HG03521 (cell line): ENCODE measurements at regions not wholly inside any gene's neighbourhood (a gene's known extent, or its start where the extent isn't known, plus 50 kb on each side); places are given as distances from the start of the nearest gene placed in this dataset.
"Not testable (repeated sequence)": the region's sequence is repeated elsewhere in the genome, so short reads cannot be mapped to it uniquely, and the experiment has no call there.

ENCODE experiments used
- ATAC-seq: cut with Tn5 transposase; IDR thresholded peaks from one replicate; pipeline ENCODE4 v1.9.1; 2021; ENCODE audit warnings: mild to moderate bottlenecking, moderate library complexity; ENCODE audit not compliant: unreplicated experiment

GRCh38 chr2:234203135-234203984, 152.9 kb downstream of the SPP2 start:
- no peak for ATAC-seq

- no peak for ATAC-seq
Measured at GRCh38 chr2:234202601-234203000, 152.1 kb downstream of the SPP2 start.

- no peak for ATAC-seq
Measured at GRCh38 chr2:234199996-234200395, 149.5 kb downstream of the SPP2 start.

- no peak for ATAC-seq
Measured at GRCh38 chr2:234198976-234199375, 148.5 kb downstream of the SPP2 start.

DNA sequence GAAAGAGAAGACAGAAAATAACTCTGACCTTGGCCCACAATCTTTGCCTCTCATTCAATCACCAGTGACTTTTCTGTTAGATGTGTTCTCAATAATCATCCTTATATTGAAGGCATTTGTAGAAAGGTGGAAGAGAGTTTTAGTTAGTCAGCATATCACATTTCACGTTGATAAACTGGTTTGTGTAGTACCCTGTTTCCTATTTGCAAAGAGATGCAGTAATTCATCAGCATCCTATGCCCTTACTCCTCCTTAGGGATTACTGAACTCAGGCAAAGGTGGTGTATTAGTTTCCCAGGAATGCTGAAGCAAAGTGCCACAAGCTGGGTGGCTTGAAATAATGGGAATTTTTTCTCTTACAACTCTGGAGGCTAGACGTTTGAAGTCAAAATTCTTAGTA, 145.0 kb downstream of the SPP2 start:
- no peak for ATAC-seq

- ATAC-seq, result no peak
Measured at GRCh38 chr2:234193977-234194563, 143.6 kb downstream of the SPP2 start.

DNA sequence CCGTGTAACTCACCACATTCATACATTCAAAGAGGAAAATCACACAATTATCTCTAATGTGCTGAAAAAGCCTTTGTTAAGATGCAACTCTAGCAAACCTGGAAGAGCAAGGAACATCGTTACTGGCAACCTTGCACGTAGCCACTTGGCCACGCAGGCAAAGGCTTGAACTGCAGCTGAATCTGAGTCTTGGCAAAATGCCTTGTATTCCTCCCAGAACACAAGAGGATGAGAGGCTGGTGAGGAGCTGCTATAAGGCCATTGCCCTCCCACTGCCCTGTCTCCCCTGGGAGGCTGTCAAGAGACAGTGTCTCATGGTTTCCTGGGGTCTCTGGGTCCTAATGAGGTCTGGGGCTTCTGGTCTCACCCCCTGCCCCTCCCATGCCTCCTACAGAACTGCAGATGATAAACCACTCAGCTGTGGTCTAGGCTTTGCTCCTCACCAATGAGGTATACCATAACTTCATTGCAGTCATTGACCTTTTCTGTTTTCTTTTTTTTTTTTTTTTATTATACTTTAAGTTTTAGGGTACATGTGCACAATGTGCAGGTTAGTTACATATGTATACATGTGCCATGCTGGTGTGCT, 141.4 kb downstream of the SPP2 start:
- no peak for ATAC-seq

DNA sequence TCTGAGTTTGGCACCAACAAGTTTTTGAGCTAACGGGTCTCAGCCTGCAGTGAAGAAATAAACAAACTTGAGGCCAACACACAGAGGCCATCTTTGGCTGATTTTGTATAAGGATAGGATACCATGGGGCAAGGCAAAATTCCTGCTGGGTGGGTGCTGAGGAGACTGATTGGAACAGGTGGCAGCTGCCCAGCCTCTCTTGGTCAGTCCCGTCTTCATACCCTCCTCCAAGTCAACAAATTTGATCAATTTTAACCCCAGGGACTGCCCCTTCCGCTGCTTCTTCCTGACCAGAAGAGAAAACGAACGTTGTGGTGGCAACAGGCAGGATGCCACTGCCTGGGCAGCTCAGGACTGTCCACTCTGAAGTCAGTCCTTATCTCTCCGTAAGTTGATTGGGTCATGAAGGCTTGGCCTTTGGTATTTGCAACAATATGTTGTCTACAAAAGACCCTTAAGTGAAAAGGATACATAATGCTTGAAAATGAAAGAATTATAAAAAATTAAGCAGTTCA, 139.3 kb downstream of the SPP2 start:
- ATAC-seq, result no peak

DNA sequence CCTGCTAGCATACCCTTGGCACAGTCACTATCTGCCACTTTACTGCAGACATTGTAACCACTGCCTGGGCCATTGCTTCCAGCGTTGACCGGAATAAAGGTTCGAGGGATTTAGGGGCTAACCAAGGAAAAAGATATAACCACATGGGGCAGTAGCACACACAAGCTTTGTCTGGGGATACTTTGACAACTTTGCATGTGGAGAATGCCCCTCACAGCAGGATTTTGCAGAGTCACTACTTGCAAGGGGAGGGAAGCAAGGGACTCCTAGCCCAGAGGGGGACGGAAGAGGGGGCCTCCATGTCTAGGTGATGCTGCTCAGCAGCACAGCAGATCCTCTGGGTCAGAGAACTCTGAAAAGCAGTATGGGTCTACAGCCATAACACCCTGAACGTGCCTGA, 138.7 kb downstream of the SPP2 start:
- ATAC-seq, result no peak

DNA sequence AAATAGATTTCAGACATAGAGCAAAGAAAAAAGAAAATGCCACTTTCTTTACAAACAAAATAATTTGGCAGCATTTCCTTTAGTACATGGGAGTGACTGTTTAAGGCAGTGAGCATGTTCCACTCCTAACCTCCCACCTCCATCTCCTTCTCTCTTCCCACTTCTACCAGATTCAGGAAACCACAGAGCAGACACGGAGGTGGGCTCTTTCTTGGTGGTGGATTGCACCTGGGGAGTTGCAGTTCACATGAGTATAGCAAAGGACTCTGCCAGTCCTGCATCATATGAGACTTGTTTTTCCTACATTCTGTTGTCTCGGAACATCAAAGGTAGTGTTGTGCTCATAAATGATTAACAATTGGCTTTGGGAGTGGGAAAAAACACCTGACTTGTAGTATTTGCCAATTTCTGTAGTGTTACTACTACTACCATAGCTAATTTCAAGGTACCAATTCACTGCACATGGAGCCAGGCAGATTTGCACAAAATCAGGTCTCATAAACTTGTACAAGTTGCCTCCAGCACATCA, 137.2 kb downstream of the SPP2 start:
- no peak for ATAC-seq

- no peak for ATAC-seq
Measured at GRCh38 chr2:234181121-234181520, 130.6 kb downstream of the SPP2 start.

DNA sequence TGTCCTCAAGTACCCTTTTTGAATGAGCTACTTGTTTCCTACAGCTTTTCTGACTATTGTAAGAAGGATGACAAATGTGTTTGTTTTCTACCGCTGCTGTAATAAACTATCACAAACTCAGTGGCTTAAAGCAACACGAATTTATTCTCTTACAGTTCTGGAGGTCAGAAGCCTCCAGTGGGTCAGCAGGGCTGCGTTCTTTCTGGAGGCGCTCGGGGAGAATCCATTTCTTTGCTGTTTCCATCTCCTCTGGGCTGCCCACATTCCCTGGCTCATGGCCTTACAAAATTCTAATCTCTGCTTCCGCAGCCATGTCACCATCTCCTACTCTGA, 128.5 kb downstream of the SPP2 start:
- no peak for ATAC-seq

DNA sequence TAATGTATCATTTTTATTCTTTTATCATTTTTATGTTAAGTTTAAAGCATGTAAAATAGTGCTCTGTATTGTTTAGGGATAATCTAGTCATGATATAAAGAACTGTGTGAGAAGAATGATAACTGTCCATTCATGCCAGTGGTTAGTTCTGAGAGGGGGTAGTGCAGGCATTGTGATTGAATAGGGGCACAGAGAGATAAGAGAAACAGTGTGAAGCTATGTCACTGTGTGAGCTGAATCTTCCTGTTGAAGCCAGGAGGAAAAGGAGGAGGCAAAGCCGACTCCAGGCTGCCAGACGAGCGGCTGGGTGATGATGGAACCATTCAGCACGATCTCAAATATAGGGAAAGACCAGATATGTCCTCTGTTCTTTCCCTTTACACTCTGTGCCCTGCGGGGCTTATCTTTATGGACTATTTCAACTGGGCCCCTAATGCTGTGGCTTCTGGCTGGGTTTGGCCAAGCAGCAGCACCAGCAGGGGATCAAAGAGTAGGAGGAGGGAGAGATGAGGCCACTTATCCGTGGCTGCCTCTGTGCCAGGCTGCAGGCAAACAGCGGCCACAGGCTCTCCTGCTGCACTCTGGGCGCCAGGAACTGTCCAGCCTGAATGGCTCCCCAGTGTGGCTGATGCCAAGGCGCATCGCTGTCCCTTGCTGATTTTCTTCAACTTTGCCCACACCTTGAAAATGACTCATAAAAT, 128.0 kb downstream of the SPP2 start:
- no peak for ATAC-seq

DNA sequence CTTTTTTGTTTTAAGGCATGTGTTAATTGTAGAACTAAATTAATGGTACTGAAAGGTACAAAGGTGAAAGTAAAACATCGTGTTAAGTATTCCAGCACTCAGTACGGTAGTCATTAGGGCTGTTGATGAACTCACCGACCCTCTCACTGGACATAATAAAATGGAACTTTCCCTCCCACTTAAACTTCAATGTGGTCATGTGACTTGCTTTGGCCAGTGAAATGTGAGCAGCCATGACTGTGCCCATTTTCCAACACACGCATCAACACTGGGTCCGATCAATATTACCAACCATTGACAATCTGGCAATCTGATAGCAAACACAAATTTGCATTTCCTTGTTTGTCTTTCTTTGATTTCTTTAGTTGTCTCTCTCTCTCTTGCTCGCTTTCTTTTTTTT, 125.1 kb downstream of the SPP2 start:
- ATAC-seq, result no peak

GRCh38 chr2:234174742-234175141, 124.2 kb downstream of the SPP2 start:
- no peak for ATAC-seq

GRCh38 chr2:234172532-234172931, 122.0 kb downstream of the SPP2 start:
- no peak for ATAC-seq

GRCh38 chr2:234172066-234172465, 121.6 kb downstream of the SPP2 start:
- ATAC-seq, result no peak

- no peak for ATAC-seq
Measured at GRCh38 chr2:234171666-234172065, 121.2 kb downstream of the SPP2 start.

DNA sequence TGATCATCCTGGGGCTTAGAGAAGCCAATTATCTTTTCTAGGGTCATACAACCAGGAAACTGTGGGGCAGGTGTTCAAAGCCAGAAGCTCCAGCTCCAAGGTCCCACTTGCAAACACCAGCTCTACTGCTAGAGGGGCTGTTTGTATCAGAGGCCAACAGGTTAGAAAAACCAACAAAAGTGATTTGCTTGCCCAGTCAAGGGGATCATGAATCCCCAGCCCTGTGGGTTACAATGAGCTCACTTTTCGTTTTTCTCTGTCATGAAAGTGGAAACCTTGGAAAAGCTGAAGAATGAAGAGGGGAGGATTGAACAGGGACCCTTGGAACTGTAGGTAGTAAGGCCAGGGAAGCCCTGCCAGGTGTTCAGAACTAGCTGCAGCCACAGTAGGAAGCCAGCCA, 119.2 kb downstream of the SPP2 start:
- ATAC-seq, result no peak

- not testable (repeated sequence) for ATAC-seq
Measured at GRCh38 chr2:234168605-234169570, 118.4 kb downstream of the SPP2 start.
